ENCODE measurements at regions not wholly inside any gene's neighbourhood (a gene's known extent, or its start where the extent isn't known, plus 50 kb on each side); places are given as distances from the start of the nearest gene placed in this dataset.
"Not testable (repeated sequence)": the region's sequence is repeated elsewhere in the genome, so short reads cannot be mapped to it uniquely, and the experiment has no call there.

DNA sequence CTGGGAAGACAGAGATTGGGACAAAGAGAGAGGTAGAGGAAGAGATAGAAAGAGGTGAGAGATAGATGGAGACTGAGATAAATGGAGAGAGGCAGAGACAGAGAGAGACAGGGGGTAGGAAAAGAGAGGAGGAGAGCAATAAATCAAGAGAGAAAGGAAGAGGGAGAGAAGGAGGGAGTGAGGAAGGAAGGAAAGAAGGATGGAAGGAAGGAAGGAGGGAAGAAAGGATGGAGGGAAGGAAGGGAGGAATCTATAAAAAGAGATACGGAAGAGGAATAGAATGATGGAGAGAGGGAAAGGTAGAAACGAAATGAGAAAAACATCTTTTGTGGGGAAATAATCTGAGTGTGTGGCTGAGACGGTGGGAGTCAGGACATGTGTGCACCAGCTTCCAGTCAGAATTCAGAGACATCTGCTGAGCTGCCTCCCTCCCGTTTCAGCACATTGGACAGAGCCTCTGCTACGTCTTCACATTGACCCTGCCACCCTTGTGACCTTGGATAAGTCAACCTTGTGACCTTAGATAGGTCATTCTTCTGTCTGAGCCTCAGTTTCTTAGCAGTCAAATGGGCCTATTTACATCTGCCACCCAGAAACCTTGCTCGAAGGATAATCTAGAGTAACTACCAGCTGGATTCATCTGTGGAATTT is 417.8 kb downstream of the MIAT start:
- H3K9me3 ChIP-seq (ENCODE audit: low read depth): no peaks in the 10 kb centered on the region
- peaks cover 6% of the 10 kb centered on the region for H3K4me1 ChIP-seq (ENCODE audit: low read depth)
- no peak overlapping the region for H3K4me3 ChIP-seq
- no peaks in the 10 kb centered on the region for H3K36me3 ChIP-seq
- TF ChIP-seq, protein P1, sequence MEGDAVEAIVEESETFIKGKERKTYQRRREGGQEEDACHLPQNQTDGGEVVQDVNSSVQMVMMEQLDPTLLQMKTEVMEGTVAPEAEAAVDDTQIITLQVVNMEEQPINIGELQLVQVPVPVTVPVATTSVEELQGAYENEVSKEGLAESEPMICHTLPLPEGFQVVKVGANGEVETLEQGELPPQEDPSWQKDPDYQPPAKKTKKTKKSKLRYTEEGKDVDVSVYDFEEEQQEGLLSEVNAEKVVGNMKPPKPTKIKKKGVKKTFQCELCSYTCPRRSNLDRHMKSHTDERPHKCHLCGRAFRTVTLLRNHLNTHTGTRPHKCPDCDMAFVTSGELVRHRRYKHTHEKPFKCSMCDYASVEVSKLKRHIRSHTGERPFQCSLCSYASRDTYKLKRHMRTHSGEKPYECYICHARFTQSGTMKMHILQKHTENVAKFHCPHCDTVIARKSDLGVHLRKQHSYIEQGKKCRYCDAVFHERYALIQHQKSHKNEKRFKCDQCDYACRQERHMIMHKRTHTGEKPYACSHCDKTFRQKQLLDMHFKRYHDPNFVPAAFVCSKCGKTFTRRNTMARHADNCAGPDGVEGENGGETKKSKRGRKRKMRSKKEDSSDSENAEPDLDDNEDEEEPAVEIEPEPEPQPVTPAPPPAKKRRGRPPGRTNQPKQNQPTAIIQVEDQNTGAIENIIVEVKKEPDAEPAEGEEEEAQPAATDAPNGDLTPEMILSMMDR (IDR thresholded peaks at IDR 0.05; ENCODE audit: low read depth, low read length): no peak
- no peak overlapping the region for H3K27ac ChIP-seq
- peak in 1 of 2 donors; percentile 21 for DNase-seq (ENCODE audit: low read depth in 1 of 2, low spot score in 1 of 2)
- H3K27me3 ChIP-seq: peaks cover 35% of the 10 kb centered on the region

DNA sequence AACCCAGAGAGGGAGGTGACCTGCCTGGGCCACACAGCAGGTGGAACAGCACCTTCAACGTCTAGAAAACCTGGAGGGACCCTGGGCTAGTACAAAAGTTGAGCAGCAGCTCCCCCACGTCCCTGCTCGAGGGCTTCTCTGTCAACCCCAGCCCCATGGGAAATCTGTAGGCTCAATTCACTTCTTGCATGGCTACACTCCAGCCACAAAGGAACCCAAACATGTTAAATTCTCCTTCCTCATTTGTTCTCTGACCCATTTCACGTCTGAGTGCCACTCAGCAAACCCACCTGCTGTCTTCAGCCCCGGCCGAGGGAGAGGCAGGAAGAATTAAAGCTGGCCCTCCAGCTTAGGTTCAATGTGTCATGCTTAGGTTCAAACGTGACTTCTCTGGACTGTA is 418.5 kb downstream of the MIAT start:
- no peak for DNase-seq (ENCODE audit: low read depth in 1 of 2, low spot score in 1 of 2)

DNA sequence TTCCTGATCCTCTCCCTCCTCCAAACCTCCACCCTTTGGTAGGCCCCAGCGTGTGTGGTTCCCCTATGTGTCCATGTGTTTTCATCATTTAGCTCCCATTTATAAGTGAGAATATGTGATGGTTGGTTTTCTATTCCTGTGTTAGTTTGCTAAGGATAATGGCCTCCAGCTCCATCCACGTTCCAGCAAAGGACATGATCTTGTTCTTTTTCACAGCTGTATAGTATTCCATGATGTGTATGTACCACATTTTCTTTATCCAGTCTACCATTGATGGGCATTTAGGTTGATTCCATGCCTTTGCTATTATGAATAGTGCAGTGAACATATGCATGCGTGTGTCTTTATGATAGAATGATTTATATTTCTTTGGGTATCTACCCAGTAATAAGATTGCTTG is 420.7 kb downstream of the MIAT start:
- H3K36me3 ChIP-seq; H3K27ac ChIP-seq; H3K9me3 ChIP-seq (ENCODE audit: low read depth); DNase-seq (ENCODE audit: low read depth in 1 of 2, low spot score in 1 of 2); H3K4me3 ChIP-seq; H3K4me1 ChIP-seq (ENCODE audit: low read depth): not testable (repeated sequence)
- peaks cover 40% of the 10 kb centered on the region for H3K27me3 ChIP-seq

More for the DNA sequence above, 418.5 kb downstream of the MIAT start:
- Histone ChIP-seq H3K4me3 (no peak overlapping the region), H3K36me3 (no peaks in the 10 kb centered on the region), H3K27me3 (peaks cover 38% of the 10 kb centered on the region), H3K4me1 (ENCODE audit: low read depth) (peaks cover 6% of the 10 kb centered on the region), H3K27ac (no peak overlapping the region), H3K9me3 (ENCODE audit: low read depth) (no peaks in the 10 kb centered on the region)
- TF ChIP-seq, protein P1 (IDR thresholded peaks at IDR 0.05; ENCODE audit: low read depth, low read length): no peak

DNA sequence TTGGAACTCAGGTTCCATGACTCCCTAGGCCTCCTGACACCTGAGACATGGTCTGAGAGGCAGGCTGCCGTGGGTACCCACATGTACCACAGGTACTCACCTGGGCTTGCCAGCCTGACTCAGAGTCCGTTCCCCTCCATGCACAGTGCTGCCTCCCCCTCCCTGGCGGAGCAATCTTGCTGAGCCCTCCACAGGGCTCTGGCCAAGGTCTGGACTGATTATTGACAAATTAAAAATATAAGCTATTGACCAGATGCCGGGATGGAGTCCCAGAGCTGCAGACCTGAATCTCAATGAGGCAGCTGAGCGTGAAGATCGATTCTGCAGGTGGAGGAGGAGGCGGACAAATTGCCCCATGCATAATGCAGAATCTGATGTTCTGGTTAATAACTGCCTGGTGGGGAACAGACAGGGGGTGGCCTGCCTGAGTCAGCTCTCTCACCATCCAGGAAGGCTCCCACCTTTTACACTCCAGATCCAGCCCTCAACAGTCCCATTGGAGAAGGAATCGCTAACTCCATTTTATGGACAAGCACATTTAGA is 422.7 kb downstream of the MIAT start:
- no peak for DNase-seq (ENCODE audit: low read depth in 1 of 2, low spot score in 1 of 2)
- Histone ChIP-seq H3K27ac (no peak overlapping the region), H3K27me3 (peaks cover 35% of the 10 kb centered on the region), H3K4me1 (ENCODE audit: low read depth) (no peaks in the 10 kb centered on the region), H3K9me3 (ENCODE audit: low read depth) (no peaks in the 10 kb centered on the region), H3K4me3 (no peak overlapping the region), H3K36me3 (no peaks in the 10 kb centered on the region)
- TF ChIP-seq, protein P1 (IDR thresholded peaks at IDR 0.05; ENCODE audit: low read depth, low read length): no peak

DNA sequence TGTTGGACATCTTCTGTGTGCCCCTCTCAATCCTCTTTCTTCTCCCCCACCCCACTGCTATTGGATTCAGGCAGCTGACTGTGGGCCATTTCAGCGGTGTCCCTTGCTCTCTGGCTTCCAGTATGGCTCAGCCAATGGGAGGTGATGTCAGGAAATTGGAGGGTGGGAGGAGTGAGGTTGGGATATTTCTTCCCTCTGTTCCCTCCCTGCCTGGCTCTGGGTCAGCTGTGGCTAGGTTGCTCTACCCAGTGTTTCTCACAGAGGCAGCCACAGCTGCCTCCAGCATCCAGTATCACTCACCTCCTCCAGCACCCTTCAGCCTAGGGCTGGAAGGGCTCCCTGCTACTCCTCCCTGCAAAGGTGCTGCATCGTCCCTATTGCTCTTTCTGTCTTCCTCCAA is 423.5 kb downstream of the MIAT start:
- Histone ChIP-seq H3K4me3 (no peak overlapping the region), H3K27ac (no peak overlapping the region), H3K27me3 (peaks cover 29% of the 10 kb centered on the region), H3K36me3 (no peaks in the 10 kb centered on the region), H3K4me1 (ENCODE audit: low read depth) (no peaks in the 10 kb centered on the region), H3K9me3 (ENCODE audit: low read depth) (no peaks in the 10 kb centered on the region)
- TF ChIP-seq, protein P1 (IDR thresholded peaks at IDR 0.05; ENCODE audit: low read depth, low read length): no peak
- no peak for DNase-seq (ENCODE audit: low read depth in 1 of 2, low spot score in 1 of 2)

DNA sequence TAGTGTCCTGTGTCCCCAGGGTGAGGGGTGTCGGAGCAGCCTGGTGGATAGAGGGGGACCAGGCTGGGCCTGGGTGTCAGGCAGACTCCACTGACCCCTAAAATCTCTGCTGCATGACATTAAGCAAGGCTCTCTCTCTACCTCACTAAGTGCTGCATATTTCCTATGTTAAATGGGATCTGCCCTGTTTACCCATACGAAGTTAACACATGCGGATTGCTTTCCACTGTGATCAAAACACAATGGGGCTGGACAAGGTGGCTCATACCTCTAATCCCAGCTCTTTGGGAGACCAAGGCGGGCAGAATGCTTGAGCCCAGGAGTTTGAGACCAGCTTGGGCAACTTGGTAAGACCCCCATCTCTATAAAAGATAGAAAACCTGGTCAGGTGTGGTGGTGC is 426.2 kb downstream of the MIAT start:
- H3K27ac ChIP-seq: no peak overlapping the region
- H3K27me3 ChIP-seq: peaks cover 11% of the 10 kb centered on the region
- TF ChIP-seq, protein P1 (IDR thresholded peaks at IDR 0.05; ENCODE audit: low read depth, low read length): no peak
- H3K36me3 ChIP-seq: no peaks in the 10 kb centered on the region
- no peaks in the 10 kb centered on the region for H3K4me1 ChIP-seq (ENCODE audit: low read depth)
- H3K4me3 ChIP-seq: no peak overlapping the region
- DNase-seq (ENCODE audit: low read depth in 1 of 2, low spot score in 1 of 2): no peak
- no peaks in the 10 kb centered on the region for H3K9me3 ChIP-seq (ENCODE audit: low read depth)

Data from cardiac muscle cell (in vitro differentiated cells and primary cell).